Right lung (tissue), 2 donors: ENCODE measurements at regions not wholly inside any gene's neighbourhood (a gene's known extent, or its start where the extent isn't known, plus 50 kb on each side); places are given as distances from the start of the nearest gene placed in this dataset.
"Not testable (repeated sequence)": the region's sequence is repeated elsewhere in the genome, so short reads cannot be mapped to it uniquely, and the experiment has no call there.

Source experiments
- DNase-seq, 2 donors: peaks; one replicate each; pipeline ENCODE4 v3.0.0-alpha.2; 2013

- no peak for DNase-seq
These were observed 114.3 kb upstream of the PCSK5 start for GRCh38 chr9:75775966-75776691.

- DNase-seq: no peak
These were observed 110.3 kb upstream of the PCSK5 start for GRCh38 chr9:75780185-75780584.

GRCh38 chr9:75788006-75788634, 102.4 kb upstream of the PCSK5 start:
- DNase-seq: no peak

GRCh38 chr9:75797085-75797580, 93.3 kb upstream of the PCSK5 start:
- DNase-seq: no peak

- no peak for DNase-seq
These were observed 92.0 kb upstream of the PCSK5 start for GRCh38 chr9:75798505-75798904.

GRCh38 chr9:75803130-75803529, 87.3 kb upstream of the PCSK5 start:
- no peak for DNase-seq

- no peak for DNase-seq
These were observed 80.4 kb upstream of the PCSK5 start for GRCh38 chr9:75810063-75810462.

GRCh38 chr9:75811692-75812091, 78.8 kb upstream of the PCSK5 start:
- no peak for DNase-seq

- no peak for DNase-seq
These were observed 78.3 kb upstream of the PCSK5 start for GRCh38 chr9:75812141-75812540.

GRCh38 chr9:75814667-75815066, 75.8 kb upstream of the PCSK5 start:
- DNase-seq: no peak

GRCh38 chr9:75820471-75821115, 69.9 kb upstream of the PCSK5 start:
- DNase-seq: not testable (repeated sequence)

GRCh38 chr9:75823151-75823550, 67.3 kb upstream of the PCSK5 start:
- DNase-seq: no peak

GRCh38 chr9:75824816-75825568, 65.5 kb upstream of the PCSK5 start:
- DNase-seq: no peak

- DNase-seq: no peak
These were observed 64.2 kb upstream of the PCSK5 start for GRCh38 chr9:75826314-75826713.

- no peak for DNase-seq
These were observed 60.2 kb upstream of the PCSK5 start for GRCh38 chr9:75830303-75830702.

- no peak for DNase-seq
These were observed 56.7 kb upstream of the PCSK5 start for GRCh38 chr9:75833778-75834177.

GRCh38 chr9:75834878-75835277, 55.6 kb upstream of the PCSK5 start:
- DNase-seq: no peak
